ENCODE measurements at regions not wholly inside any gene's neighbourhood (a gene's known extent, or its start where the extent isn't known, plus 50 kb on each side); places are given as distances from the start of the nearest gene placed in this dataset.

DNA sequence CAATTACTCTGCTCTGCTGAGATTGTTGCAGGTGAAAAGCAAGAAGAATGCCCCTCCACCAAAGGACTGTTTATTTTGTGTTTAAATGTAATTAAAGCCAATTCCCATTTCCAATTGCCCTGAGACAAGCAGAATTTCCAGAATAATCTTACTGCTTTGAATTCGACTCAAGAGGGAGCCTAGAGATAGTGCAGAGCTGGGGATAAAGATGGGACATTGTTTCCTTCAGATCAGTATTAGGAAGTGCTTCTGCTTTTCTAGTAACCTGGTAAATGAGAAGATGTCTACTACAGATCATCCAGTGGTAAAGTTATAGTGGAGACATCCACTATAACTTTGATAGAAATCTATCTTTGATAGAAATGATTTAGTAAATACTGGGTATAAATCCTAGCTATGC, 326.9 kb downstream of the UBE3D start:
- DNase-seq: no peak

DNA sequence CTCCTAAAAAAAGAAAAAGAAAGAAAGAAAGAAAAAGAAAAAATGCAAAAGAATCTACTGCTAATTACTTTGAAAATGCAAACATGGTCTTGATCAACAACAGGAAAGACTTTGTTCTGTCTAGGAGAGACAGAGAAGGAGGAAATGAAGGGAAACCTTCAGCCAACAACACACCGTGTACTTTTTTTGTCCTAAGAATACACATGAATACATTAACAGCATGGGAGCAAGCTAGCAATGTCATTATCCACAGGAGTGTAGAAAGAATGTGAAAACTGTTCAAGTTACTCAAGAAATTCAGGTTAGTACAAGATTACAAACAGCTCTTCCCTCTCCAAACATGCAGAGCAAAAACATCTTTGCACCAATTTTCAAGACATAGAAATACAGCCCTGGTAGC, 326.3 kb downstream of the UBE3D start:
- no peak for DNase-seq

DNA sequence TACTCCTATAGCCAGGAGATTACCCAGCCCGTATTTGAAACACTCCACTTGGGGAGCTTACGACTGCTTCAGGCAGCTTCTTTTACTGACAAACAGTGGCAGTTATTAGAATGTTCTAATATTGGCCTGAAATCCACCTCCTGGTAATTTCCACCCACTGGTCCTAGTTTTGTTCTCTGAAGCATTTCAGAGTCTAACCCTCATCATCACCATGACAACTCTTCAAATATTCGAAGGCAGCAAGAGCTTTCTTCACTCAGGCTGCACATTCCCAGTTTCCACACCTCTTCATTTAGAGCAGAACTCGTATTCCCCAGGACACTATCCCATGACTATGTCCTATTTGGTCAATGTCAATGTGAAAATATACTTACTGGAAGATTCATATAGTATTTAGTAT, 325.6 kb downstream of the UBE3D start:
- no peak for DNase-seq

DNA sequence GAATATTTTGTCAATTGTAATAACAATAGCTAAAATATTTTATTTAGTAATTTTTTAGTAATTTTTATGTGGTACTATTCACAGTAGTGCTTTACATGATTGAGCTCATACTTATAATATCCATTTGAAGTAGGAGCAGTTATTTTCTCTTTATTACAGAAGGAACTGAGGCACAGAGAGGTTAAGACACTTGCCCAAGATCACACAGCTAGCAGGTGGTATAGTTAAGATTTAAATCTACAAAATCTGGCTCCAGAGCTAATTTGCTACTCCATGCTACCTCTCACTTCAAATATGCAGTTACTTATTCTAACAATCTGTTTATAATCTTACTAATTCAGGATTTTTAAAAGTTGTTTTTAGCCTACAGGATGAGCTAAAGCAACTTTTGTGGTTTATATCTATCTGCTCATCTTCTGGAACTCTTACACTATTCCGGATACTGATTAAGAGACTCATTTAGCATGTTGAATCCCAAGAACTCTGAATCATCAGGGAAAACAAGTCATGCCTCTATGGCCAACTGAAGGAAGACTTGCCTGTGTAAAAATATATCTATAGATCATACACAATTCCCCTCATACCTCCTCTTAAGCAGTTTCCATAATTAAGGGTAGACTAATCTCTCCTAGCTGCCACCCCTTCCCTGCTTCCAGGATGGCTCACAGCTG, 324.2 kb downstream of the UBE3D start:
- no peak for DNase-seq

DNA sequence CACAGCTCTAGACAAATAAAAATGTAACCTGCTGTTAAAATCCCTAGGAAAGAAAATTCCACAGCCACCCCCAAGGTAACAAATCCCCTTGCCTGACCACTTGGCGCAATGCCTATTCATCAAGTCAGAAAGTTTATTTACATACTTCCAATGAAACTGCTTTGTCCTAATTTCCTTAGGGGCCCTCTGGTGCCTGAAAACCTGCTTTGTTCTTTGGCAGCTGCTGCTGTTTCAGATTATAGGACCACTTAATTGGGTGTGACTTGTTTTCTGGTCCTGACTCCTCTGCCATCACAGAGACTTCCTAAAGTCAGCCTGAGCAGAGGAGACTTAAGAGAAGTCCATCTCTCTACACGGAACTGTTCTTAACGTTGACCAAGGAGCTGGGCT, 323.6 kb downstream of the UBE3D start:
- DNase-seq: no peak

DNA sequence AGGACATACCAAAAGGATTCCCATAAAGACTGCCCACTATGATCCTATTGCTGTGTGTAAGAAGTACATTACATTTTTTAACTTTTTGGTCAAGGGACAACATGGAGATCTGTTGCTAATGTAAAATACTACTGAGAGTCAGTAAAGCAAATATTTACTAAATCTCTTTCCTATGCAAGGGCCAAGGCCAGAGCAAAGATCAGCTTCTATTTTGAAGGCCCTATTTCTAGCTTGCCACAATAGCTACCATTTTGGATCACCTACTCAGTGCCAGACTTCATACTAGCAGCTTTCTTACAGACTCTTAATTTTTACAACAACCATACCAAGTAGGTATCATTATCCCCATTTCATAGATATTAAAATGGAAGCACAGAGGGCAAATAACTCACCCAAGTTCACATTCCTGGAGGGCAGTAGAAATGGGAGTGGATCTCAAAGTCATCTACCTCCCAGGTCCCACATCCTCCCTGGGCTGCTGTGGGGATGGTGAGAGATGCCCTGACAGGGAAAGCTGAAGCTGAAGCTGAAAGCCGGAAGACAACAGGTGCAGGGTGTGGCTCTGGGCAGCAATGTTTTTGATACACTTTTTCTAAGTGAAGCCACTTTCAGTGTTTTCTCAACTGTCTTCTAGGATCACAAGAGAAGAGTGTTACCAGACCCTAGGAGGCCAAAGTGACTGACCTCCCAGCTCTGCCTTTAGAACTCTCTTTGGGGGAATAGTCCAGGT, 321.2 kb downstream of the UBE3D start:
- DNase-seq: no peak

DNA sequence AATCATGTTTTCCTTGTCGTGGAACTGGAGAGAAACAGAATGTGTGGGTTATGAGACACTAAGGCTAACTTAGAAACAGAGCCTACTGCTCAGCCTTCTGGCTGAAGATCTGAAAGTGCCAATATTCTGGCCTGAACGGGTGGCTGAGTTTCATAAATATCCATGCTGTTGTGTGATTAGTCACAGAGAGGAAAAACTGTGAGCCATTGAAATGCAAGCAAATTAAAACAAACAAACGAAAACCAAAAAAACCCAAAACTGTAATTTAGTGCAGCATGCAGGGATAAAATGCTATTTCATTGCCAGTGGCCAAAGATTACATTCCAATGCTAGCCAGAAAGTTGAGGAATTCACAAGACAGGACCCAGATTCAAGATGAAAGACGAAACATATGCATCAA, 315.1 kb downstream of the UBE3D start:
- DNase-seq: no peak

DNA sequence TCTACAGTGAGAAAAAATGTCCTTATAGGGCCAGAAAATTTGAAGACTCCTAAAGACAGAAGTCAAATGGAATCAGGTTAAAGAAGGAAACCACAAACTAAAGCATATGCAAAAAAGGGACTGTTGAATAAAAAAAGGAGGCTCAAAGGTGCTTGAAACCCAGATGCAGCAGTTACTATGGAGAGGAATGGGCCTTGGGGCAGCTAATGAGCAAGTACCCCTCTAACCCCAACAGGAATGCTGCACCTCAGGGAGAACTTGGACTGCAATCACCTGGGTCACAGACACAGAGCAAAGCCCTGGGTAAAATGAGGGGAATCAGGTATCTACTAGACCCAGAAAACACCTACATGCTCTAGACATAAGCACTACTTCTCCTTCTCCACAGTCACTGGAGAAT, 313.9 kb downstream of the UBE3D start:
- DNase-seq: no peak

DNA sequence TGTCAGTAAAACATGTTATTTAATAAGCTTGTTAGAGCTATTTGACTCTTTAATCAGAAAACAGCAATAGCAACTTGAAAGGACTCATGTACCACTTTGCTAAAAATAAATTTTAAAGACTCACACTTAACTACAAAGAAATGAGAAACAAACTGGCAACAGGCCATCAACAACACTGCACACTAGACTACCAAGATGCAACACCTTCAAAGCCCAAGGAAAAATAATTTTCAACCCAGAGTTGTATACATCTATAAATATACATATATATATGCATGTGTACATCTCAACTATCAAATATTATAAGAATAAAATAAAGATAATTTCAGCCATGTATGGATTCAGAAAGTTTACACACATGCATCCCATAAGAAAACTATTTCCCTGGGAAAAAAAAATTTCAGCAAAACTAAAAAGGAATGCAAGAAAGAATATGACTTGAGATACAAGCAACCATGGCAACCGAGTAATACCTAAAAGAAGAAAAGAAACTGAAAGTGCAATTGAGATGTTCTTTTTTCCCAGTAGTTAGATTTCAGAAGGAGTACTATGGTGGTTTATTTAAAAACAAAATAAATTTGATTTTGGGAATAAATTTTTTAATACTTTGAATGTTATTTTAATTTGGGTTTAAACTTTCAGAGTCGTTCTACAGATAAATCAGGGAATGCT, 303.8 kb downstream of the UBE3D start:
- DNase-seq: no peak

DNA sequence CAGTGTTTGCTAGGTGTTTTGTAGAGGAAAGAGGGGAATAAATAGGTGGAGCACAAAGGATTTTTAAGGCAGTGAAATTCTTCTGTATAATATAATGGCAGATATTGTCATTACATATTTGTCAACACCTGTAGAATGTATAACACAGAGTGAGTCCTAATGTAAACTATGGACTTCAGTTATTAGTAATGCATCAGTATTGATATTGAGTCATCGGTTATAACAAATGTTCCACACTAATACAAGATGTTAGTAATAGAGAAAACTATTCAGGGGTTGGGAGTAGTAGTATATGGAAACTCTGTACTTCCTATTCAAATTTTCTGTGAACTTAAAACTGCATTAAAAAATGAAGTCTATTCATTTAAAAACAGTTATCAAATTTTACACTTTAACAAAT, 299.2 kb downstream of the UBE3D start:
- DNase-seq: no peak

DNA sequence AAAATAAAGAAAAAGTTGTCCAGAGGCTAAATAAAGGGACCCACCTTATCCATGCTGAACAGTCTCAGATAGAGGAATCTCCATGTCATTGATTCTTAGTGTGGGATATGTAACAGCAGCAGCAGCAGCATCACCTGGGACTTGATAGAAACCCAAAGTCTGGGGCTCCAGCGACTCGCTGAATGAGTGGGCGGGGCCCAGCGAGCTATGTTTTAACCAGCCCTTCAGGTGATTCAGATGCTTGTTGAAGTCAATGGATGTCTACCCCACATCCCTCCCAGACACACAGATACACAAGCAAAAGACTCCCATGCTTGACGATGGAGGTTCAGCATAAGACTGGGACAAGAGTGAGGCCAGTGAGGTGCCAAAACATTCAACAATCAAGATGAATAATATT, 298.6 kb downstream of the UBE3D start:
- no peak for DNase-seq

DNA sequence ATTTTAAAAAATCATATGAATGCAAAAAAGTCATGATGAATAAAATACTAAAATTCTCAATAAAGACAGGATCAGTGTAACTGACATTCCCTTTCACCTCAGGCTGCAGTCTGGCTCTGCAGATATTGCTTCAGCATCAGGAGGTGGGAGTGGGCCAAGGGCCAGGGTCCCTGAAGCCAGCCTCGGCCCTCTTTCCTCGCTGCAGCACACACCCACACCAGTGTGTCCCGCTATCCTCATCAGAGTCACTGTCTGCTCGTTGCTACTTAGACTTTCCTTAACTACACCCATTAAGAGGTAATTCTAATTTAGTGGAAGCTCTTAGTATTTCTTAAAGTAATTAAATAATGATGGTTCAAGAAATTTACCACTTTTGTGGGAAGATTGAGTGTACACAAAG, 298.2 kb downstream of the UBE3D start:
- DNase-seq: no peak

DNA sequence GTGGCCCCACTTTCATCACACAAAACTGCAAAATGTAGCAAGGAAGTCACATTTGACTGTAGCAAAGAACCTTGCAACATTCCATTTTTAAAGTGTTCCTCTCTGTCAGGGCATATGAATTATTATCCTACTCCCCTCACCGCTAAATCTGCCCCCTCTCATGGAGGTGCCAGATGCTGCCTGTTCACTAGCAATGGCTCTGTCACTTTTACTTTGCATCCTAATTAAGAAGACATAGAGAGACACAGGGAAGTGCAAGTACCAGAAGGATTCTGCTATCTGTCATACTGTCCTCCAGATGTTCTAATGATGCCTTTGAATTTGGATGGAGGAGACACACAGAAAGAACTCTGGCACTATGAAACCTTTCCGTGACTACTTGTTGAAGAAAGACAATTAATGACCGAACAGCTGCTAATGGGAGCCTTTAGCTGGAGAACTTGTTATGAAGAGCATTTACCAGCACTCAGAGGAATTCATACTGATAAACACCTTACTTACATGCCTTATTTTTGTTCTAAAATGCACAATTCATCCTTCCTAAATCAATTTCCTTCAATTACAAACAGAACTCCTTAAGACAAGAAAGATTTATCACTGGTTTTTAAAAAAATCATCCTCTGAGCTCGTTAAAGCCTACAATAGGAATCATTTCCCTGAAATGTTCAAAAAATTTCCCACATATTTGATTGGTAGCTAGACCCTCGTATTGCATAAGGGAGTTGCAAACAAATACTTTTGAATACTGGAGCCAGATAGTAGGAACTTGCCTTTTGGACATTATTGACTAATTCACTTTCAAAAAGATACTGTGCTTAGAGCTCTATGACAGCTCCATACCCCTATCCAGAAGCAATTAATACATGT, 292.6 kb downstream of the UBE3D start:
- DNase-seq: no peak

DNA sequence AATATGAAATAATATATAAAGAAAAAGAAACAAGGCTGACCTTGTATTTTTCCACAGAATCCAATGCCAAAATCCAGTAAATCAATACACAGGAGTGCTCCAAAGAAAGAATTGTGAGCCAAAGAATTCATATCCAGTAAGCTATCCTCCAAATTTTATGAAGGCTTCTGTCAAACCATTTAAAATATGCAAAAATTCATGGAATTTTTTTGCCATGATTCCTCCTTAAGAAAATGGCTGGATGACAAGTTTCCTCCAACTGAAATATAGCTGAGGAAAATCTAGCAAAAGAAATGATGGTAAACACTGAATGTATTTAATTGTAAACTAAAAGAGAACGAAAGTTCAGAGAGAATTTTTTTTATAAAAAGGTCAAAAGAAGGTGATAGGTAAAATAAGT, 290.3 kb downstream of the UBE3D start:
- no peak for DNase-seq

DNA sequence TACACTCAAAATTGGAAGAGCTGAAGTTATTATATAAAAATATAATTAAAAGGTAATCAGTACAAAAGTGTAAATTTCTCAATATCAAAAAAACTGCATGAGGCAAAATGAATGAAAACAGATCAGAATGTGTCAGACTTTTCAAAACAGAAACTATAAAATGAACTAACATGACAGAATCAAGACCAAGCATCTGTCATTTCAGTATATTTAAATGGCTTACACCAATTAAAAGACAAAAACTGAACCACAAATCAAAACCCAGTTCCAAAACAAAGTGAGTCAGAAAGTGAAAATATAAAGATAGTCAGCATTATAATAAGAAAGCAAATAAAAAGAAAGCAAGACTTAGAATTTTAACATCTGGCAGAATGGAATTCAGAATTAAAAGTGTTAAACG, 289.7 kb downstream of the UBE3D start:
- no peak for DNase-seq

DNA sequence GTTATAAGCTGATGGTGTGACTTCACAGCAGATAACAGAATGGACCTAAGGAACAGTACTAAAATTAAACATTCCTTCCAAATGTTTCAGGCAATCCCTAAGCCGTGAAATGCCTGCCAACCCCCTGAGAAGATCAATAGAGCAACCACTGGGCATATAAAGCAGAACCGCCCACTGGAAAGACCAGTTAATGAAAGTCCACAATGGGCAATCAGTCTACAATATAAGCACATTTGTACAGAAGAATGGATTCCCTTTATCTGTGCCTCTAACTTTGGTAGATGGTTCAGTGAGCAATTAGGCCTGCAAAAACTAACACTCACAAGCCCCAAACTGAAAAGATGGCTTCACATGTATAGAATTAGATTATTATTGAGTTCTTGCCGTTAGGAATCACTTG, 286.6 kb downstream of the UBE3D start:
- DNase-seq: no peak

DNA sequence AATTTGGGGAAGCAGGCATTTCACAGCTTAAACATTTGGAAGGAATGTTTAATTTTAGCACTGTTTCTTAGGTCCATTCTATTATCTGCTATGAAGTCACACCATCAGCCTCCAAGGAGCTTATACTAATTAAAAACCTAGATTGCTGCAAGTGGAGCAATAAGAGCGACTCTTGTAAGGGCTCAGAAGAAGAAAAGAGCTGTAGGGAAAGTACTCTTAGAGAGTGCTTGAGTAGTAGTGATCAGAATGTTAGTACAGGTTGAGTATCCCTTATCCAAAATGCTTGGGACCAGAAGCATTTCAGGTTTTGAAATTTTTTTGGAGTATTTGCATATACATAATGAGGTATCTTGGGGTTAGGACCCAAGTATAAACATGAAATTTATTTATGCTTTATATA, 285.3 kb downstream of the UBE3D start:
- DNase-seq: no peak

DNA sequence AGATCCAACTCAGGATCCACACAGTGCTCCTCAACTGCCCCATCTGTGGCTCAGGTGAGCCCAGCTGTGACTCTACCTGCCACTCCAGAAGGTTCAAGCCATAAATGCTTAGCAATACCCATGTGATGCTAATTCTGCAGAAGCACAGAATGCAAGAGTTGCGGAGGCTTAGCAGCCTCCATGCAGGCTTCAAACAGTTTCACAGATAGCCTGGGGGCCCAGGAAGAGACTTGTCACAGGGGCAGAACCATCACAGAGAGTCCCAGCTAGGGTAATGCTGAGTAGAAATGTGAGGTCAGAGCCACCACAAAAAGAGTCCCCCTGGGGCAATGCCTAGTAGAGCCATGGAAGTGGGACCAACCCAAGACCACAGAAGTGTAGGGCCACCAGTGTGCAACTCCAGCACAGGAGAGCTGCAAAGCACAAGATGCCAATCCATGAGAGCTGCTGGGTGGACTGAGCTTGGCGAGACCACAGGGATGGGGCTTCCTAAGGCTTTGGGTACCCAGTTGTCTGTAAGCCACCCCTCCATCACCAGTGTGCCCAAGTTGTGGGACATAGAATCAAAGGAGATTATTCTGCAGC, 283.9 kb downstream of the UBE3D start:
- DNase-seq: no peak

DNA sequence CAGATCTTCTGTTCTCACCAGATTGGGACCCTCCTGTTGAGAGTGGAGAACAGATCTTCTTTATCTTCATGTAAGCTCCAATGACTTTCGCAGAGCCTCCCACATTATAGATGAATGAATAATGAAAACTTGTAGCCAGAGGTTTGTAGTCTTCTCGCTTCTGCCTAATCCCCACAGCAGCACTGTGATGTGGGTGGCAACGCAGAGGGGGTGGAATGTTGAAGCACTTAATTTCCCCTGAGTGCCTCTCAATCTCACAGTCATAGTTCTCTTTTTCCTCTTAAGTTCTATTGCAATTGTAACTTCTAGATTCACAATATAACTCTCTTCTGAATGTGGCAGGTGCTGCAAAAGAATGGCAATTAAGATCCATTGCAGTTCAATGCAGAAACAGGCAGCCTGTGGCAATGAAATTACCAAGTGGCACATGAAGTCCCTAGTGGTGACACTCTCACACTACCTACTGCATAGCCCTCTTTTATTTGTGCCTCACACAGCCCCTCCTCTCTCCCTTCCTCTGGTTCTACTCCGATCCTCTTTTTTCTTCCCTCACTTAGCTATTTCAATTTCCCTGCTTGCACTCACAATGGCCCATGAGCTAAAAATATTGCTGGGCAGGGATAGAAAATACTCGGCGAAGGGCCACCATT, 281.9 kb downstream of the UBE3D start:
- no peak for DNase-seq

DNA sequence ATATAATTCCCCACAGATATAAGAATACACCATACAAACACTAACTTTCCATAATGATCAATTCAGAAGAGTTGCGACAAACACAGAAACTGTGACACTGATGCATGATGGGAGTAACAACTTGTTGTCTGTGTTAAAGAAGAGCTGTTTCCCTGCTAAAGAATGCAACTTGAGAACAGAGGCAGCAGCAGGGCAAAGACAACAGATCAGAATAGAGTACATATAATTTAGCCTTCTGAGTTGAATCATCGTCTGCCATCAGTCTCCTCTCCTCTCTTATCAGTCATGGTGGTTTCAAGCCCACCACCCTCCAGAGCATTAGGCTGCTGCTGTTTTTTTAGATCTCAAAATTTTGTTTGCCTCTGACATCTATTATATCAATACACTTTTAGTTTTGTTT, 280.4 kb downstream of the UBE3D start:
- no peak for DNase-seq

DNA sequence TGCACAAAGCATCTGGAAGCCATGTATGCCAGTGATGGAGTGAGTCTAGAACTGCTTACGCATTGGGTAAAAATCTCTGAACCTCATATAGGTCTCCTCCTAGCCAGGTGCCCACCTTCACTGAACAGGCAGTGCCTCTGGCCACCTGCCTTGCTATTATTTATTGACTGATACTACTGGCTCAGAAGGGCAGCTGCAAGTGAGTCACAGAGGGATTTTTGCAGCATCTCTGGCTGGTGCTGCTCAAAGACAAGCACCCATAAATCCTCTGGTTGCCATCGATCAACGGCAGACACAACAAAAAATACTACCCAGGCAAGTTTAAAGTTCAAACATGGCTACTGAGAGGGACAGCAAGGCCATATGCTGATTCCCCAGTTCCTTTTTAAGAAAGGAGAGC, 279.4 kb downstream of the UBE3D start:
- DNase-seq: no peak

DNA sequence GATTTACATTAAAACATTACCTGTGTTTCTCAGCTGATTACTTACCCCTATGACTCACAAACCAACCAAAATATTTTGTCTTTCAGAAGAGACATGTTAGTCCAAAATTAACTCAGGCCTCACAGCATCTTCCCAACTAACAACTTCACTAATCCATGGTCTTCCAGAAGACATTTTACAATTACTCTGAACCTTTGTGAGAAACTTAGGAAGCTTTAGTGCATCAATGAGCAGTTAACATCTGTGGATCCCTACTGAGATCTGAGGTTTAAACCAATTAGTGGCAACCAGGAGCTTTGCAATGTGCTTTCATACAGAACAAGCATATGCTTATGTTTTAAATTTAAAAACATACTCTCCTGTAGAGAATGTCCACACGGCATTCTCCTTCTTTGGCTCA, 269.7 kb downstream of the UBE3D start:
- DNase-seq: no peak
